ENCODE measurements at regions not wholly inside any gene's neighbourhood (a gene's known extent, or its start where the extent isn't known, plus 50 kb on each side); places are given as distances from the start of the nearest gene placed in this dataset.

GRCh38 chr6:133779916-133780695 lies 108.8 kb upstream of the TCF21 start:
- TF ChIP-seq CTCF (conservative IDR thresholded peaks at IDR 0.05; ENCODE audit: low read depth, low read length) (no peak), EZH2 (IDR thresholded peaks at IDR 0.05; ENCODE audit: low read length, unreplicated experiment) (no peak)

Data from PC-3 (cell line).